GM23248 (cell line): ENCODE measurements at regions not wholly inside any gene's neighbourhood (a gene's known extent, or its start where the extent isn't known, plus 50 kb on each side); places are given as distances from the start of the nearest gene placed in this dataset.

Experiments used
- DNase-seq: peaks from one replicate; pipeline ENCODE4 v3.0.0-alpha.2; 2015
- H2AFZ ChIP-seq: fragments of 200-600 bp; sonication (generic); 2 replicates; pipeline ENCODE4 v1.6.1; 2016; ENCODE audit warnings: antibody characterized with exemption
- H3F3A ChIP-seq: fragments of 200-600 bp; sonication (generic); 2 replicates; pipeline ENCODE4 v1.6.1; 2016; ENCODE audit warnings: mild to moderate bottlenecking, antibody characterized with exemption, mixed run types; ENCODE audit not compliant: insufficient read depth
- H3K27ac ChIP-seq: fragments of 200-600 bp; sonication (generic); 2 replicates; pipeline ENCODE4 v1.5.1; 2016; ENCODE audit warnings: mild to moderate bottlenecking
- H3K27me3 ChIP-seq: fragments of 200-600 bp; sonication (generic); replicated peaks from 2 replicates; pipeline ENCODE4 v1.6.1; 2016; ENCODE audit warnings: mild to moderate bottlenecking; ENCODE audit not compliant: insufficient read depth
- H3K36me3 ChIP-seq: fragments of 200-600 bp; sonication (generic); 2 replicates; pipeline ENCODE4 v1.6.1; 2016; ENCODE audit warnings: low read depth, mild to moderate bottlenecking
- H3K4me1 ChIP-seq: fragments of 200-600 bp; sonication (generic); 2 replicates; pipeline ENCODE4 v1.6.1; 2016; ENCODE audit warnings: mild to moderate bottlenecking; ENCODE audit not compliant: insufficient read depth
- H3K4me2 ChIP-seq: fragments of 200-600 bp; sonication (generic); one replicate; pipeline ENCODE4 v1.6.1; 2016; ENCODE audit warnings: mild to moderate bottlenecking; ENCODE audit not compliant: unreplicated experiment
- H3K4me3 ChIP-seq: fragments of 200-600 bp; sonication (generic); 2 replicates; pipeline ENCODE4 v1.5.1; 2016; ENCODE audit warnings: mild to moderate bottlenecking
- H3K79me2 ChIP-seq: fragments of 200-600 bp; sonication (generic); 2 replicates; pipeline ENCODE4 v1.6.1; 2016; ENCODE audit warnings: mild to moderate bottlenecking; ENCODE audit not compliant: insufficient read depth
- H3K9ac ChIP-seq: fragments of 200-600 bp; sonication (generic); 2 replicates; pipeline ENCODE4 v1.6.1; 2016; ENCODE audit warnings: mild to moderate bottlenecking
- H3K9me2 ChIP-seq: fragments of 200-600 bp; sonication (generic); 2 replicates; pipeline ENCODE4 v1.6.1; 2016; ENCODE audit warnings: mixed run types, mild to moderate bottlenecking, moderate library complexity; ENCODE audit not compliant: insufficient read depth
- H3K9me3 ChIP-seq: fragments of 200-600 bp; sonication (generic); one replicate; pipeline ENCODE4 v1.6.1; 2017; ENCODE audit warnings: low read depth
- H4K20me1 ChIP-seq: fragments of 200-600 bp; sonication (generic); 2 replicates; pipeline ENCODE4 v1.6.0; 2016; ENCODE audit not compliant: insufficient read depth
- EZH2 ChIP-seq: fragments of 200-600 bp; sonication (generic); IDR thresholded peaks from 2 replicates; pipeline ENCODE4 v1.6.1; 2018; ENCODE audit warnings: antibody characterized with exemption, mild to moderate bottlenecking; ENCODE audit not compliant: insufficient read depth, poor library complexity, severe bottlenecking
- EZH2phosphoT487 ChIP-seq: fragments of 200-600 bp; sonication (generic); IDR thresholded peaks from 2 replicates; pipeline ENCODE4 v1.6.1; 2018; ENCODE audit warnings: antibody characterized with exemption, moderate library complexity, mild to moderate bottlenecking, low read depth; ENCODE audit not compliant: insufficient read depth
- WGBS, 2 experiments: methylation state at CpG; one replicate each; pipeline ENCODE4 v1.1.6; 2015 to 2017; ENCODE audit warnings: low lambda C conversion rate in 2 of 2, low coverage in 1 of 2; ENCODE audit errors: missing lambda C conversion rate in 2 of 2; 5-methylcytosine and 5-hydroxymethylcytosine counted together
- in situ Hi-C: fragments of 300-500 bp; cut with MboI; formaldehyde crosslinking; loops from 2 replicates; pipeline ENCODE4 v1.15.0; 2020

- Histone ChIP-seq H3K9me2 (no peaks in the 10 kb centered on the region), H3K36me3 (no peaks in the 10 kb centered on the region), H3K9ac (no peak overlapping the region), H3K9me3 (no peaks in the 10 kb centered on the region), H4K20me1 (no peaks in the 10 kb centered on the region), H3F3A (peaks cover 25% of the 10 kb centered on the region; the same call in 1 of the 2 replicates), H3K79me2 (no peaks in the 10 kb centered on the region), H3K27ac (no peak overlapping the region), H2AFZ (no peak overlapping the region), H3K4me1 (peaks cover 33% of the 10 kb centered on the region), H3K4me3 (no peak overlapping the region), H3K27me3 (no peaks in the 10 kb centered on the region), H3K4me2 (no peak overlapping the region)
- 100% methylated on average over 1 of the region's 1 CpG for WGBS, 2 experiments
- DNase-seq = no peak
- in situ Hi-C loops = no loop called here
- TF ChIP-seq EZH2 (no peak), EZH2phosphoT487 (no peak)
These were observed 120.9 kb downstream of the ANKRD60 start for GRCh38 chr20:58107533-58107932.

DNA sequence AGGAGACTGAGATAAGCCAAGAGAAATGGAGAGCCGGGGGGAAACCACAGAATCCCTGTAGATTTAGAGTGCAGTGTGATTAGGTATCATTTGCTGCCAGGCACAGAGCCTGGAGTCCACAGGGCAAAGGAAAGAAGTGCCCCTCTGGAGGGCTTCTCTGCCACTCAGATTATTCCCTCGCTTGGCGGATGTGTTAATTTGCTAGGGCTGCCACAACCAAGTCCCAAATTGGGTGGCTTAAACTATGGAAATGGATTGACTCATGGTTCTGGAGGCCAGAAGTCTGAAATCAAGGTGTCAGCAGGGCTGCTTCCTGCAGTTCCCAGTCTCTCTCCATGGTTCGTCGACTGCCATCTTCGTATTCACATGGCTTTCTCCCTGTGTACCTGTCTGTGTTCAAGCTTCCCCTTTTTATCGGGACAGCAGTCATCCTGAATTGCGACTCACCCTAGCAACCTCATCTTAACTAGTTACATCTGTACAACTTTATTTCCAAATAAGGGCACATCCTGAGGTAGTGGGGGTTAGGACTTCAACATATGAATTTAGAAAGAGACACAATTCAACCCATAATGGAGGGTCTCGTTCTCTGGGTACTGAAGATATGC lies 122.2 kb downstream of the ANKRD60 start:
- WGBS, 2 experiments = 87 to 94% methylated on average over 9 of the region's 9 CpGs
- no peak for TF ChIP-seq EZH2phosphoT487
- TF ChIP-seq EZH2 = no peak
- H3K4me1 ChIP-seq = peaks cover 20% of the 10 kb centered on the region

DNA sequence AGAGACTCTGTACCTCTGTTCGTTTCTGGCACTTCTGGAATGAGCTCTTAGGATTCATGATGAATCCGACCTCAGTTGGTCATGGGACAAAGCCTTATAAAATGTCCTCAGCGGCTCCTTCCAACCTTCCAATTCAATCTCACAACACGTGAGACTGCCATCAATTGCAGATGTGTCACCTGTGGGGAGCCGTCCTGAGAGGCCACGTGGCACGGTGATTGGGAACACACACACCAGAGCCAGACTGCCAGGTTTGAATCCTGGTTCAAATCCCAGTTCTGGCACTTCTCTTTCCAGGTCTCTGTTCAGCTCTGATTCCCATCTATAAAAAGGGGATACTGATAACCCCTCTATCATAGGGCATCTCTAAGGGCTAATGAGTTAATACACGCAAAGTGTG lies 124.5 kb downstream of the ANKRD60 start:
- no peaks in the 10 kb centered on the region for H3K9me3 ChIP-seq
- H3K27me3 ChIP-seq = no peaks in the 10 kb centered on the region; the same call in 1 of the 2 replicates
- no peak overlapping the region for H3K9ac ChIP-seq
- H3K79me2 ChIP-seq = no peaks in the 10 kb centered on the region
- no peak for TF ChIP-seq EZH2phosphoT487
- no peak for TF ChIP-seq EZH2
- no peak for DNase-seq
- no peaks in the 10 kb centered on the region for H3K9me2 ChIP-seq
- H3K4me1 ChIP-seq = peaks cover 2% of the 10 kb centered on the region
- no peak overlapping the region for H3K4me3 ChIP-seq
- 0 out of 2 replicates have a peak, but pooled peaks cover 9% of the 10 kb centered on the region for H3F3A ChIP-seq
- H3K27ac ChIP-seq = no peak overlapping the region
- in situ Hi-C loops = no loop called here
- no peak overlapping the region for H3K4me2 ChIP-seq
- H2AFZ ChIP-seq = no peak overlapping the region
- no peaks in the 10 kb centered on the region for H4K20me1 ChIP-seq
- 86 to 90% methylated on average over 8 of the region's 8 CpGs for WGBS, 2 experiments
- H3K36me3 ChIP-seq = no peaks in the 10 kb centered on the region

More for the DNA sequence above, 122.2 kb downstream of the ANKRD60 start:
- no peak overlapping the region for H2AFZ ChIP-seq
- H3K4me2 ChIP-seq = no peak overlapping the region
- H3K27ac ChIP-seq = no peak overlapping the region
- peak; percentile 21 for DNase-seq
- in situ Hi-C loops = no loop called here
- no peak overlapping the region for H3K9ac ChIP-seq
- H3K79me2 ChIP-seq = no peaks in the 10 kb centered on the region
- no peak overlapping the region for H3K4me3 ChIP-seq
- H3K9me2 ChIP-seq = no peaks in the 10 kb centered on the region
- H3K9me3 ChIP-seq = no peaks in the 10 kb centered on the region
- H3K27me3 ChIP-seq = no peaks in the 10 kb centered on the region
- H4K20me1 ChIP-seq = no peaks in the 10 kb centered on the region
- H3F3A ChIP-seq = peaks cover 22% of the 10 kb centered on the region; the same call in 1 of the 2 replicates
- H3K36me3 ChIP-seq = no peaks in the 10 kb centered on the region

- no peak overlapping the region for H3K9ac ChIP-seq
- H3K9me3 ChIP-seq = no peaks in the 10 kb centered on the region
- TF ChIP-seq EZH2phosphoT487 = no peak
- TF ChIP-seq EZH2 = no peak
- H3K36me3 ChIP-seq = no peaks in the 10 kb centered on the region
- no peak overlapping the region for H3K27ac ChIP-seq
- H3K79me2 ChIP-seq = no peaks in the 10 kb centered on the region
- 0 out of 2 replicates have a peak, but pooled peaks cover 6% of the 10 kb centered on the region for H3F3A ChIP-seq
- no peaks in the 10 kb centered on the region for H3K9me2 ChIP-seq
- H2AFZ ChIP-seq = no peak overlapping the region
- H4K20me1 ChIP-seq = no peaks in the 10 kb centered on the region
- in situ Hi-C loops = no loop called here
- H3K27me3 ChIP-seq = no peaks in the 10 kb centered on the region; the same call in 1 of the 2 replicates
- DNase-seq = no peak
- 97 to 98% methylated on average over 6 of the region's 6 CpGs for WGBS, 2 experiments
- H3K4me2 ChIP-seq = no peak overlapping the region
- H3K4me1 ChIP-seq = no peaks in the 10 kb centered on the region
- no peak overlapping the region for H3K4me3 ChIP-seq
These were observed 124.9 kb downstream of the ANKRD60 start for GRCh38 chr20:58103517-58103904.
